Hippocampal formation (tissue), 2 donors: ENCODE measurements at regions not wholly inside any gene's neighbourhood (a gene's known extent, or its start where the extent isn't known, plus 50 kb on each side); places are given as distances from the start of the nearest gene placed in this dataset.
"Not testable (repeated sequence)": the region's sequence is repeated elsewhere in the genome, so short reads cannot be mapped to it uniquely, and the experiment has no call there.

ENCODE experiments used
- DNase-seq, 2 donors: peaks; one replicate each; lab custom pipeline; 2025; lab: John Stamatoyannopoulos, UW

DNA sequence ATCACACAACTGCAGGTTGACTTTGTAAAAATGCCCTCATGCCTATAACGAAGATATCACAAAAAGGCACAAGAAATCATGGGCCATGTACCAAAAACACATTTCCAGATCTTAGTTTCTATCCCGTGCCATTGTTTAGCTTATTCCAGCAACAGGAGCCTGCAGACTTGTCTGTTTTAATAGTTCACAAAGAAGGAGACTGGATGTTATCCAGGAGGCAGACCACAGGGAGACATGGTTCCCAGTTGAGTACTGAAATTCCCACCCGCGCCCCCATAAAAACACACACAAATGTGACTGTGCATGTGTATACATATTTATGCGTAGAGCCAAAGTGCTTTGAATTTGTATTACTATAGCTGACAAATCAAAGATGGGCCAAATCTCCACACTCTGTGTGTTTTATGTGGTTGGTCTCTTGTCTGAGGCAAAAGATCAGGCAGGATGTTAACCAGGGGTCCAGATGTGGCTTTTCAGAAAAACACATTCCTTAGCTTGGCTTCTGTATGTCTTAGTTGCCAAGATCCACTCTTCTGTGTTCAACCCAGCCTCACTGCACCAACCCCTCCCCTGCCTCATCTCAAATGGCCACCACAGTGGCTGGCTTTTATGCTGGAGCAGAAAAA, 469.2 kb upstream of the DIPK2B start:
- no peak for DNase-seq

GRCh38 chrX:45668686-45669443, 468.2 kb upstream of the DIPK2B start:
- DNase-seq, result no peak

DNA sequence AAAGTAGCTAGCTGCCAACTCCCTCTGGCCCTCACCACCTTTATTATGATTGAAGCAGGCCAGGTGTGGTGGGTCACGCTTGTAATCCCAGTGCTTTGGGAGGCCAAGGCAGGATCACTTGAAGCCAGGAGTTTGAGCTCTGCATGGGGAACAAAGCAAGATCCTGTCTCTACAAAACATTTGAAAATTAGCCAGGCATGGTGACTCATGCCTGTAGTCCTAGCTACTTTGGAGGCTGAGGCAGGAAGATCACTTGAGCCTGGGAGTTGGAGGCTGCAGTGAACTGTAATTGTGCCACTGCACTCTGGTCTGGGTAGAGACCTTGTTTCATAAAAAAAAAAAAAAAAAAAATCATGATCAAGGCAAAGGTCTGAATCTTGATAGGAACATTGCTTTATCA, 467.0 kb upstream of the DIPK2B start:
- no peak for DNase-seq

DNA sequence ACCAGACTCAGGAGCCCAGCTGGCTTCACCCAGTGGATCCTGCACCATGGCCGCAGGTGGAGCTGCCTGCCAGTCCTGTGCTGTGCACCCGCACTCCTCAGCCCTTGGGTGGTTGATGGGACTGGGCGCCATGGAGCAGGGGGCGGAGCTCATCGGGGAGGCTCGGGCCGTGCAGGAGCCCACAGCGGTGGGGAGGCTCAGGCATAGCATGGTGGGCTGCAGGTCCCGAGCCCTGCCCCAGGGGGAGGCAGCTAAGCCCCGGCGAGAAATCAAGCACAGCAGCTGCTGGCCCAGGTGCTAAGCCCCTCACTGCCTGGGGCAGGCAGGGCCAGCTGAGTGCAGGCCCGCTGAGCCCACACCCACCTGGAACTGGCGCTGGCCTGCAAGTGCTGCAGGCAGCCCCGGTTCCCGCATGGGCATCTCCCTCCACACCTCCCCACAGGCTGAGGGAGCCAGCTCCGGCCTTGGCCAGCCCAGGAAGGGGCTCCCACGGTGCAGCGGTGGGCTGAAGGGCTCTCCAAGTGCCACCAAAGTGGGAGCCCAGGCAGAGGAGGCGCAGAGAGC, 464.1 kb upstream of the DIPK2B start:
- DNase-seq, result no peak

DNA sequence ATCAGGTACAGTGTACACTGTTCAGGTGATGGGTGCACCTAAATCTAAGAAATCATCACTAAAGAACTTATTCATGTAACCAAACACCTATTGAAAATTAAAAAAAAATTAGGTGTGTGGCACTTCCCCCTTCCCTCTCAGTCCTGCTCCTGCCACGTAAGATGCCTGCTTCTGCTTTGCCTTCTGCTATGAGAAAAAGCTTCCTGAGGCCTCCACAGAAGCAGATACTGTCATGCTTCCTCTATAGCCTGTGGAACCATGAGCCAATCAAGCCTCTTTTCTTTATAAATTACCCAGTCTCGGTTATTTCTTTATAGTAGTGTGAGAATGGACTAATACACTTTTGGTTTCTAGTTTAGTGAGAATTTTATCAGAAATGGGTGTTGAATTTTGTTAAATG, 459.8 kb upstream of the DIPK2B start:
- no peak for DNase-seq

- no peak for DNase-seq
These were observed 432.7 kb upstream of the DIPK2B start for GRCh38 chrX:45633419-45633818.

- DNase-seq, result no peak
These were observed 431.8 kb upstream of the DIPK2B start for GRCh38 chrX:45632506-45632905.

DNA sequence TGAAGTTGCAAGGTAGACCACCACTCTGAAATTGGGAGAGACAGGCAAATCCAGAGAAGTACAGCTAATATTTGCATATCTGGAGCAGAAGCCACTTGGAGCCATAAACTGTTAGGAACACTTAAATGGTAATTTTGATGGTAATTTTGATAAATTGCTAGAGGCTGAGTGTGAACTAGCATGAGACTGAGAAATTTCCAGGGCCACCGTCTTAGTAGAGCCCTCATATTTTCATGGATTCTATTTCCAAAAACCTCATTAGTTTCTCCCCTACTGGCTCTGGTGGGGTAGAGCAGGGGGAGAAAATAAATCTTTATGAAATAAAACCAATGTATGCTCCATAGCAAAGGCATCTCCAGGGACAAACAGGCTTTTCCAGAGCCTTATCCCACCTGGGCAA, 429.4 kb upstream of the DIPK2B start:
- no peak for DNase-seq

DNA sequence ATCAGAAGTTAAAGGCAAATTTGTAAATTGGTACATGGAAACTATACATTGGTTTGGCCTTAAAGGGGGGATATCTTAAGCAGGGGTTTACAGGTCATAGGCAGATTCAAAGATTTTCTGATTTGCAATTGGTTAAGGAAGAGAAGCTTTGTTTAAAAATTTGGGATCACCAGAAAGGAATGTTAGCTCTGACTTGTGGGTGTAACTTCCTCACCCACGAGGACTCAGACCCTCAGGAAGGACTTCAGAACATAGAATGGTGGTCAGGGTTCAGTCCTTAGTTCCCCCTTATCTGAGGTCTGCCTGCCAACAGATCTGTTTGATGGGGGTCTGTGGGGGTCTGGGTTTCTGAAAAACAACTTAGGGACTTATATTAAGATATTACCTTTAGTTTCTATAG, 427.4 kb upstream of the DIPK2B start:
- no peak for DNase-seq

GRCh38 chrX:45623266-45623665, 422.6 kb upstream of the DIPK2B start:
- no peak for DNase-seq

DNA sequence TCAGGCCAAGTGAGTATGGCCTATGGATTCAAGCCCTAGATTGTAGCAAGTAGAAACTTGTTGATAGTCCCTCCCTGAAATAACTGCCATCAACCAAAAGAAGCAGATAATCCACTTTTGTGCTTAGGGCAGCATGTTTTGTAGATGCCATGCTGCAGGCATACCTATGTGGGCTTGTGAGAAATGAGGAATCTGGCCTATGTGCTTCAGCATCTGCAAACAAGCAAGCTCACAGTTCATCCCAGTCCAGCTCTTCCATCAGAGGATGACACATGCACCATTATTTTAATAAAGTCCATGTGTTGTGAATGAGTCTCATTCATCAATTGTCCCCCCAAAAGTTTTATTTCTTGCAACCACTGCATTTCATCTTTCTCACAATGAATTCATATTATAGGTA, 421.9 kb upstream of the DIPK2B start:
- no peak for DNase-seq

- no peak for DNase-seq
These were observed 421.4 kb upstream of the DIPK2B start for GRCh38 chrX:45622042-45622423.

- DNase-seq, result no peak
These were observed 420.8 kb upstream of the DIPK2B start for GRCh38 chrX:45621376-45622041.

- no peak for DNase-seq
These were observed 418.6 kb upstream of the DIPK2B start for GRCh38 chrX:45619290-45619689.

DNA sequence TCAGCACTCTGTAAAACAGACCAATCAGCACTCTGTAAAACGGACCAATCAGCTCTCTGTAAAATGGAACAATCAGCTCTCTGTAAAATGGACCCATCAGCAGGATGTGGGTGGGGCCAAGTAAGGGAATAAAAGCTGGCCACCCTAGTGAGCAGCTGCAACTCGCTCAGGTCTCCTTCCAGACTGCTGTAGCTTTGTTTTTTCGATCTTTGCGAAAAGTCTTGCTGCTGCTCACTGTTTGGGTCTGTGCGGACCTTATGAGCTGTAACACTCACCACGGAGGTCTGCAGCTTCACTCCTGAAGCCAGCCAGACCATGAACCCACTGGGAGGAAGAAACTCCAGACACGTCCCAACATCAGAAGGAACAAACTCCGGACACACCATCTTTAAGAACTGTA, 414.9 kb upstream of the DIPK2B start:
- DNase-seq, result not testable (repeated sequence)

- no peak for DNase-seq
These were observed 414.2 kb upstream of the DIPK2B start for GRCh38 chrX:45614853-45615252.

DNA sequence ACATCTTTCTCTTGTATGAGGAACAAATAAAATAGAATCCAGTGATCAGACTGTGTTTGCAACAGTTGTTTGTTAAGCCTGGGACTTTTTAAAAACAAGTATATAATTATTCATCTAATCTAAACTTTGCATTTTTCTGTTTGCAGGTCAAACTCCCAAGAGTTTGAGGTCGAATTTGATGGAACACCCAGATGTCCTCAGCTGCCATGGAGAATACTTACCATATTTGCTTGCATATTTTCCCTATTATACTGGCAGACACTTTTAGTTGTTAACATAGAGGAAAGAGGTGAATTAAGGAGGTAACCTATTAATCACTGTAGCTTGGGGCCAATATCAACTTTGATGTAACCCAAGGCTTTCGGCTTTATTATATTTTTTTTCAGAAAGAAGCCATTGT, 401.5 kb upstream of the DIPK2B start:
- DNase-seq, result no peak

DNA sequence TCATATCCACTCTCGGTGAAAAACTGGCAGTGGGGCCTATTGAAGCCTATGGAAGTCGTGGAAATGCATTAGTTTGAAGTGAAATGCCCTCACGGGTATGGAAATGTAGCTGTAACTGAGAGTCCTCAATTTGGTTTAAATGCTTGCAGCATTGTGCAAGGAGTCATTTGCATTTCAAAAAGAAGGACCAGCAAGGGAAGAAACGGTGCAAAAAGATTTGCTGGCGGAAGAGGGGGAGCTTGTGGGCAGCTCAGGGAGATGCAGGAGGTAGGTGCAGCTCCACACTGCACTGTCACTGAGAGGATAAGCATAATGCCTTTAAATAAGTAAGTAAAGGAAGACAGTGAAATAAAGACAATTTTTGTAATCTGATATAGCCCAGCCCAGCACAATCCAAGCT, 400.4 kb upstream of the DIPK2B start:
- no peak for DNase-seq

GRCh38 chrX:45598861-45599260, 398.2 kb upstream of the DIPK2B start:
- DNase-seq, result no peak

DNA sequence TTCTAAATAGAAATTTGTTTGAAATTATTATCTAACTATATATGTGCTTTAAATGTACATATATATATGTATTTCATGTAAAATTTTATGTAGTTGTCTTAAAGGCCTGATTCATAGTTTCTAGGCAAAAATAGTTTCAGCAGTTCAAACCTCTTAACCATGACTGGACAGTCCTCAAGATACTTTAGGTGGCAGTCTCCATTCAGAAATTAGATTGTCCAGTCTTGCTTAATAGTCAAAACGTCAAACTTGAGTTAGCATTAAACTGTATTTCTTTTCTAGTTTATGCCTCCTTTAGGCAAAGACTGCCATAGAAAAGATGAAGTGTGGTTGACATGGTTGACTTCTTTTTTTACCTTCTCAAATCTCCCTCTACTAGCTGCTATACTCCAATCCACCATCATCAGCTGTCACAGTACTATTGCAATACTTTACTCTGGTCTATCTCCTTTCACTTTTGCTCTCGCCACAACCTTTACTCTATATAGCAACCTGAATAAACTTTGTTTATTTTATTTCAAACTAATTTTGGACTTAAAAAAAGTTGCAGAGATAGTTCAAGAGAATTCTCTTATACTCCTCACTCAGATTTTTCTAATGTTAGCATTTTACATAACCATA, 395.6 kb upstream of the DIPK2B start:
- no peak for DNase-seq

DNA sequence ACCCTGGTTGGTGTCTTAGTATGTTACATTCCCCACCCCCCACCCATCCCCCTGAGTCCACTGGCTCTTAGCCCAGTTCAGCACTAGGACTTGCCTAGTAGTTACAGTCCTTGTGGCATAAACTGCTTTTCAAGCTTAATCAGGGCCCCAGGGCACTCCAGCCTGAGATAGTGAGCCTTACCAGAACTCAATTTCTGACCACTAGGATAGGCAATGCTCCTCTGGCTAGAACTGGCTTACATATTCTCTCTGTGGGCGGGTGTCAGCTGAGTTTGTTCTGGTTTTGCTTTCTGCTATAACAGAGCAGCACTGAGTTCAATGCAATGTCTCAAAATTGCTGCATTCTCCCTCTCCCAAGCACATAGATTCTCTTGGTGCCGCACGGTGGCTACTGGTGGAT, 391.4 kb upstream of the DIPK2B start:
- DNase-seq, result no peak

DNA sequence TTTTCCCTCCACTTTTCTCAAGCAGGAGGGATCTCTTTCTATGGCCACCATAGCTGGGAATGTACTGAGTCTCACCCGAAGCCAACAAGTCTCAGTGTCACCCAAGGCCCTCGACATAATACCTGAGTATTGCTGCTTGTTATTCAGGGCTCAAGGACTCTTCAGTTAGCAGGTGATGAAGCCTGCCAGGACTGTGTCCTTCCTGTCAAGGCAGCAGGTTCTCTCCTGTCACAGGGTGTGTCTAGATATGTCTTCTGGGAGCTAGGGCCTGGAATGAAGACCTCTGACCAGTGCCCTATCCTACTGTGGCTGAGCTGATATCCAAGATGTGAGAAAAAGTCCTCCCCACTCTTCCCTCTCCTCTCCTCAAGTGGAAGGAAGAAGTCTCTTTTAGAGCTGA, 391.0 kb upstream of the DIPK2B start:
- no peak for DNase-seq

- DNase-seq, result no peak
These were observed 384.0 kb upstream of the DIPK2B start for GRCh38 chrX:45584717-45585116.
